Neural progenitor cell (in vitro differentiated cells): ENCODE measurements at regions not wholly inside any gene's neighbourhood (a gene's known extent, or its start where the extent isn't known, plus 50 kb on each side); places are given as distances from the start of the nearest gene placed in this dataset.

ENCODE experiments used
- EZH2 ChIP-seq: fragments of 200-600 bp; sonication (generic); IDR thresholded peaks from 2 replicates; pipeline ENCODE4 v1.6.1; 2017; ENCODE audit warnings: antibody characterized with exemption, mild to moderate bottlenecking, moderate library complexity
- EZH2phosphoT487 ChIP-seq: fragments of 200-600 bp; sonication (generic); IDR thresholded peaks from 2 replicates; pipeline ENCODE4 v1.6.1; 2017; ENCODE audit warnings: antibody characterized with exemption
- TF ChIP-seq, protein P1 (sequence below): fragments of 200-600 bp; sonication (generic); IDR thresholded peaks from 2 replicates; pipeline ENCODE4 v1.5.1; 2017; ENCODE audit warnings: antibody characterized with exemption, mild to moderate bottlenecking

DNA sequence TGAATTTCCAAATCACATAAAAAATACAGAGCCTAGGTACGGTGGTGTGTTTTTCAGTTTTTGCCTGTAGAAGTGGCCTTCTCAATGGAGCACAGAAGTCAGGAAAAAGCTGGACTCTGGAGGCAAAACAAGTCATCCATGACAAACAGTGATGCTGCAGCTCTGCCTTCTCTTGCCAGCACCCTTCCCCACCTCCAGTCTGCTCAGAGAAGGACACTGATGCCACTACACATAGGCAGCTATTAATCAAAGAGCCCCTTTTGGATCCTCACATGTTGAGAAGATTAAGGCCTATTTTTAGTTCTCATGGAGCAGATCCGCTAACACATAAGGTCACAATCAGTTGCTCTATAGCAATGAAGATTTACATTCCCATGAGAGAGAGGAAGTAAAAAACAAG is 181.6 kb upstream of the GALNT5 start:
- no peak for TF ChIP-seq EZH2
- TF ChIP-seq, protein P1, sequence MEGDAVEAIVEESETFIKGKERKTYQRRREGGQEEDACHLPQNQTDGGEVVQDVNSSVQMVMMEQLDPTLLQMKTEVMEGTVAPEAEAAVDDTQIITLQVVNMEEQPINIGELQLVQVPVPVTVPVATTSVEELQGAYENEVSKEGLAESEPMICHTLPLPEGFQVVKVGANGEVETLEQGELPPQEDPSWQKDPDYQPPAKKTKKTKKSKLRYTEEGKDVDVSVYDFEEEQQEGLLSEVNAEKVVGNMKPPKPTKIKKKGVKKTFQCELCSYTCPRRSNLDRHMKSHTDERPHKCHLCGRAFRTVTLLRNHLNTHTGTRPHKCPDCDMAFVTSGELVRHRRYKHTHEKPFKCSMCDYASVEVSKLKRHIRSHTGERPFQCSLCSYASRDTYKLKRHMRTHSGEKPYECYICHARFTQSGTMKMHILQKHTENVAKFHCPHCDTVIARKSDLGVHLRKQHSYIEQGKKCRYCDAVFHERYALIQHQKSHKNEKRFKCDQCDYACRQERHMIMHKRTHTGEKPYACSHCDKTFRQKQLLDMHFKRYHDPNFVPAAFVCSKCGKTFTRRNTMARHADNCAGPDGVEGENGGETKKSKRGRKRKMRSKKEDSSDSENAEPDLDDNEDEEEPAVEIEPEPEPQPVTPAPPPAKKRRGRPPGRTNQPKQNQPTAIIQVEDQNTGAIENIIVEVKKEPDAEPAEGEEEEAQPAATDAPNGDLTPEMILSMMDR = no peak
- TF ChIP-seq EZH2phosphoT487 = no peak
